ENCODE measurements at regions not wholly inside any gene's neighbourhood (a gene's known extent, or its start where the extent isn't known, plus 50 kb on each side); places are given as distances from the start of the nearest gene placed in this dataset.
A peak's percentile ranks its signal among the peaks of the same experiment; 100 is the strongest.

GRCh38 chr18:61653823-61654551 is 238.8 kb downstream of the RNF152 start:
- no peak for DNase-seq (ENCODE audit: low read depth)
- TF ChIP-seq CTCF (IDR thresholded peaks at IDR 0.05; ENCODE audit: control insufficient read depth, extremely low read depth, insufficient read depth), result no peak
- no peak overlapping the region for H3K4me3 ChIP-seq (ENCODE audit: low read depth, low read length)

- TF ChIP-seq CTCF (IDR thresholded peaks at IDR 0.05; ENCODE audit: control insufficient read depth, extremely low read depth, insufficient read depth), result no peak
- no peak overlapping the region for H3K4me3 ChIP-seq (ENCODE audit: low read depth, low read length)
- DNase-seq (ENCODE audit: low read depth), result peak; percentile 63
Measured at GRCh38 chr18:61651880-61652268, 240.9 kb downstream of the RNF152 start.

GRCh38 chr18:61651145-61651879 is 241.5 kb downstream of the RNF152 start:
- no peak overlapping the region for H3K4me3 ChIP-seq (ENCODE audit: low read depth, low read length)
- TF ChIP-seq CTCF (IDR thresholded peaks at IDR 0.05; ENCODE audit: control insufficient read depth, extremely low read depth, insufficient read depth), result no peak
- no peak for DNase-seq (ENCODE audit: low read depth)

GRCh38 chr18:61643884-61644647 is 248.7 kb downstream of the RNF152 start:
- DNase-seq (ENCODE audit: low read depth), result no peak
- no peak for TF ChIP-seq CTCF (IDR thresholded peaks at IDR 0.05; ENCODE audit: control insufficient read depth, extremely low read depth, insufficient read depth)
- no peak overlapping the region for H3K4me3 ChIP-seq (ENCODE audit: low read depth, low read length)

- no peak overlapping the region for H3K4me3 ChIP-seq (ENCODE audit: low read depth, low read length)
- no peak for DNase-seq (ENCODE audit: low read depth)
- no peak for TF ChIP-seq CTCF (IDR thresholded peaks at IDR 0.05; ENCODE audit: control insufficient read depth, extremely low read depth, insufficient read depth)
Measured at GRCh38 chr18:61639886-61640285, 252.9 kb downstream of the RNF152 start.

- TF ChIP-seq CTCF (IDR thresholded peaks at IDR 0.05; ENCODE audit: control insufficient read depth, extremely low read depth, insufficient read depth), result no peak
- no peak overlapping the region for H3K4me3 ChIP-seq (ENCODE audit: low read depth, low read length)
- DNase-seq (ENCODE audit: low read depth), result no peak
Measured at GRCh38 chr18:61637905-61638595, 254.8 kb downstream of the RNF152 start.
